ENCODE measurements at regions not wholly inside any gene's neighbourhood (a gene's known extent, or its start where the extent isn't known, plus 50 kb on each side); places are given as distances from the start of the nearest gene placed in this dataset.

- ATAC-seq (replicated peaks in 6 of 8), result no peak
- in situ Hi-C loops (cut with MboI; ENCODE audit: low pct_unique_long_range_greater_than_20kb in 2 of 9, low sequenced_read_pairs in 9 of 9, unreplicated experiment in 9 of 9), result loop anchor here in 1 of 9 experiments (25.0 kb wide), 1 partner anchor 506 kb away; no protein-coding TSS in a partner anchor
- WGBS, 10 experiments, result 33 to 100% (median 59%) methylated on average over 1 to 6 of the region's 9 CpGs
- Histone ChIP-seq H3K4me1 (replicated peaks in 1 of 2) (peaks cover 0 to 3% of the 10 kb centered on the region in 2 donors), H3K4me3 (no peak overlapping the region), H3K27ac (no peak overlapping the region)
Observed at GRCh38 chr12:67430708-67431335, 161.7 kb downstream of the CAND1 start.

- Histone ChIP-seq H3K27ac (no peak overlapping the region), H3K4me1 (replicated peaks in 1 of 2) (peaks cover under 1 to 2% of the 10 kb centered on the region in 2 donors), H3K4me3 (no peak overlapping the region)
- WGBS, 10 experiments, result 13 to 100% (median 77%) methylated on average over 1 to 6 of the region's 6 CpGs
- no peak for ATAC-seq (replicated peaks in 6 of 8)
- in situ Hi-C loops (cut with MboI; ENCODE audit: low pct_unique_long_range_greater_than_20kb in 2 of 9, low sequenced_read_pairs in 9 of 9, unreplicated experiment in 9 of 9), result loop anchor here in 1 of 9 experiments (25.0 kb wide), 1 partner anchor 506 kb away; no protein-coding TSS in a partner anchor
Observed at GRCh38 chr12:67431411-67432020, 162.4 kb downstream of the CAND1 start.

- WGBS, 10 experiments, result 71 to 100% (median 100%) methylated on average over 1 to 5 of the region's 6 CpGs; no CpG with 5 or more reads in 1 of the 10 experiments
- Histone ChIP-seq H3K4me1 (replicated peaks in 1 of 2) (peaks cover 0 to 2% of the 10 kb centered on the region in 2 donors), H3K4me3 (no peak overlapping the region), H3K27ac (no peak overlapping the region)
- in situ Hi-C loops (cut with MboI; ENCODE audit: low pct_unique_long_range_greater_than_20kb in 2 of 9, low sequenced_read_pairs in 9 of 9, unreplicated experiment in 9 of 9), result loop anchor here in 1 of 9 experiments (25.0 kb wide), 1 partner anchor 504 kb away; no protein-coding TSS in a partner anchor
- ATAC-seq (replicated peaks in 6 of 8), result peak in 4 of 8 experiments; percentile 2 to 49 (median 17)
Observed at GRCh38 chr12:67433385-67434175, 164.4 kb downstream of the CAND1 start.

- in situ Hi-C loops (cut with MboI; ENCODE audit: low pct_unique_long_range_greater_than_20kb in 2 of 9, low sequenced_read_pairs in 9 of 9, unreplicated experiment in 9 of 9), result loop anchor here in 1 of 9 experiments (25.0 kb wide), 1 partner anchor 502 kb away; no protein-coding TSS in a partner anchor
- peak in 7 of 8 experiments; percentile 21 to 81 (median 63) for ATAC-seq (replicated peaks in 6 of 8)
- no peak overlapping the region for H3K27ac ChIP-seq
Observed at GRCh38 chr12:67434671-67435370, 165.7 kb downstream of the CAND1 start.

GRCh38 chr12:67436230-67436629 lies 167.1 kb downstream of the CAND1 start:
- Histone ChIP-seq H3K27ac (no peak overlapping the region), H3K4me1 (replicated peaks in 1 of 2) (peaks cover 0 to 2% of the 10 kb centered on the region in 2 donors), H3K4me3 (no peak overlapping the region)
- 14 to 67% (median 60%) methylated on average over 1 to 2 of the region's 2 CpGs; no CpG with 5 or more reads in 3 of the 10 experiments for WGBS, 10 experiments
- in situ Hi-C loops (cut with MboI; ENCODE audit: low pct_unique_long_range_greater_than_20kb in 2 of 9, low sequenced_read_pairs in 9 of 9, unreplicated experiment in 9 of 9), result loop anchor here in 1 of 9 experiments (25.0 kb wide), 1 partner anchor 501 kb away; no protein-coding TSS in a partner anchor
- ATAC-seq (replicated peaks in 6 of 8), result peak in 1 of 8 experiments; percentile 49

More at GRCh38 chr12:67434671-67435370, 165.7 kb downstream of the CAND1 start:
- 33 to 100% (median 81%) methylated on average over 2 to 3 of the region's 3 CpGs; no CpG with 5 or more reads in 3 of the 10 experiments for WGBS, 10 experiments
- Histone ChIP-seq H3K4me3 (no peak overlapping the region), H3K4me1 (replicated peaks in 1 of 2) (peaks cover 0 to 2% of the 10 kb centered on the region in 2 donors)

- in situ Hi-C loops (cut with MboI; ENCODE audit: low pct_unique_long_range_greater_than_20kb in 2 of 9, low sequenced_read_pairs in 9 of 9, unreplicated experiment in 9 of 9), result loop anchor here in 1 of 9 experiments (25.0 kb wide), 1 partner anchor 500 kb away; no protein-coding TSS in a partner anchor
- Histone ChIP-seq H3K27ac (no peak overlapping the region), H3K4me3 (no peak overlapping the region), H3K4me1 (replicated peaks in 1 of 2) (peaks cover 0 to 2% of the 10 kb centered on the region in 2 donors)
- no peak for ATAC-seq (replicated peaks in 6 of 8)
- 0 to 83% (median 59%) methylated on average over 1 to 2 of the region's 2 CpGs; no CpG with 5 or more reads in 2 of the 10 experiments for WGBS, 10 experiments
Observed at GRCh38 chr12:67437011-67437410, 167.9 kb downstream of the CAND1 start.

- 62 to 100% (median 79%) methylated on average over 1 to 3 of the region's 3 CpGs for WGBS, 10 experiments
- Histone ChIP-seq H3K27ac (no peak overlapping the region), H3K4me3 (no peak overlapping the region), H3K4me1 (replicated peaks in 1 of 2) (peaks cover 0 to 2% of the 10 kb centered on the region in 2 donors)
- no peak for ATAC-seq (replicated peaks in 6 of 8)
- in situ Hi-C loops (cut with MboI; ENCODE audit: low pct_unique_long_range_greater_than_20kb in 2 of 9, low sequenced_read_pairs in 9 of 9, unreplicated experiment in 9 of 9), result loop anchor here in 1 of 9 experiments (25.0 kb wide), 1 partner anchor 498 kb away; no protein-coding TSS in a partner anchor
Observed at GRCh38 chr12:67439611-67440010, 170.5 kb downstream of the CAND1 start.

GRCh38 chr12:67441736-67442346 lies 172.7 kb downstream of the CAND1 start:
- Histone ChIP-seq H3K27ac (no peak overlapping the region), H3K4me3 (no peak overlapping the region), H3K4me1 (replicated peaks in 1 of 2) (no peaks in the 10 kb centered on the region)
- ATAC-seq (replicated peaks in 6 of 8), result peak; percentile 86 to 100 (median 94)
- in situ Hi-C loops (cut with MboI; ENCODE audit: low pct_unique_long_range_greater_than_20kb in 2 of 9, low sequenced_read_pairs in 9 of 9, unreplicated experiment in 9 of 9), result loop anchor here in 1 of 9 experiments (25.0 kb wide), 1 partner anchor 495 kb away; no protein-coding TSS in a partner anchor
- 0 to 53% (median 16%) methylated on average over 1 to 11 of the region's 12 CpGs; no CpG with 5 or more reads in 1 of the 10 experiments for WGBS, 10 experiments

- no peak overlapping the region for H3K4me3 ChIP-seq
- WGBS, 10 experiments, result 35 to 90% (median 74%) methylated on average over 2 to 9 of the region's 11 CpGs; no CpG with 5 or more reads in 1 of the 10 experiments
- in situ Hi-C loops (cut with MboI; ENCODE audit: low pct_unique_long_range_greater_than_20kb in 2 of 9, low sequenced_read_pairs in 9 of 9, unreplicated experiment in 9 of 9), result loop anchor here in 1 of 9 experiments (25.0 kb wide), 1 partner anchor 495 kb away; no protein-coding TSS in a partner anchor
- ATAC-seq (replicated peaks in 6 of 8), result no peak
- H3K4me1 ChIP-seq (replicated peaks in 1 of 2), result no peaks in the 10 kb centered on the region
- H3K27ac ChIP-seq, result no peak overlapping the region
Observed at GRCh38 chr12:67442347-67442841, 173.2 kb downstream of the CAND1 start.

- in situ Hi-C loops (cut with MboI; ENCODE audit: low pct_unique_long_range_greater_than_20kb in 2 of 9, low sequenced_read_pairs in 9 of 9, unreplicated experiment in 9 of 9), result loop anchor here in 1 of 9 experiments (25.0 kb wide), 1 partner anchor 494 kb away; no protein-coding TSS in a partner anchor
- no peak overlapping the region for H3K4me3 ChIP-seq
- no peaks in the 10 kb centered on the region for H3K4me1 ChIP-seq (replicated peaks in 1 of 2)
- WGBS, 10 experiments, result 40 to 94% (median 91%) methylated on average over 1 to 8 of the region's 8 CpGs; no CpG with 5 or more reads in 4 of the 10 experiments
- ATAC-seq (replicated peaks in 6 of 8), result no peak
- no peak overlapping the region for H3K27ac ChIP-seq
Observed at GRCh38 chr12:67442896-67443295, 173.7 kb downstream of the CAND1 start.

GRCh38 chr12:67444542-67444941 lies 175.4 kb downstream of the CAND1 start:
- ATAC-seq (replicated peaks in 6 of 8), result no peak
- no peak overlapping the region for H3K27ac ChIP-seq
- H3K4me1 ChIP-seq (replicated peaks in 1 of 2), result no peaks in the 10 kb centered on the region
- in situ Hi-C loops (cut with MboI; ENCODE audit: low pct_unique_long_range_greater_than_20kb in 2 of 9, low sequenced_read_pairs in 9 of 9, unreplicated experiment in 9 of 9), result loop anchor here in 1 of 9 experiments (25.0 kb wide), 1 partner anchor 493 kb away; no protein-coding TSS in a partner anchor
- 30 to 94% (median 66%) methylated on average over 1 to 5 of the region's 5 CpGs for WGBS, 10 experiments
- no peak overlapping the region for H3K4me3 ChIP-seq

Data from motor neuron (in vitro differentiated cells).